Vagina (tissue), 2 donors: ENCODE measurements at regions not wholly inside any gene's neighbourhood (a gene's known extent, or its start where the extent isn't known, plus 50 kb on each side); places are given as distances from the start of the nearest gene placed in this dataset.

Experiments used
- POLR2A ChIP-seq, 2 donors: fragments of 450-650 bp; IDR thresholded peaks; one replicate each; pipeline ENCODE4 v1.6.1; 2017; ENCODE audit warnings: antibody characterized with exemption in 2 of 2, mild to moderate bottlenecking in 2 of 2, moderate library complexity in 2 of 2
- TF ChIP-seq, protein P1 (sequence below), 3 experiments: fragments of 450-650 bp in 2 of 3; fragments of 200-600 bp in 1 of 3; sonication (generic) in 1 of 3; IDR thresholded peaks; one replicate each; pipeline ENCODE4 v1.5.1; 2017 to 2019; ENCODE audit warnings: antibody characterized with exemption in 3 of 3, mild to moderate bottlenecking in 2 of 3, moderate library complexity in 2 of 3

GRCh38 chr15:45981625-45982024 lies 346.8 kb downstream of the SQOR start:
- TF ChIP-seq, protein P1, sequence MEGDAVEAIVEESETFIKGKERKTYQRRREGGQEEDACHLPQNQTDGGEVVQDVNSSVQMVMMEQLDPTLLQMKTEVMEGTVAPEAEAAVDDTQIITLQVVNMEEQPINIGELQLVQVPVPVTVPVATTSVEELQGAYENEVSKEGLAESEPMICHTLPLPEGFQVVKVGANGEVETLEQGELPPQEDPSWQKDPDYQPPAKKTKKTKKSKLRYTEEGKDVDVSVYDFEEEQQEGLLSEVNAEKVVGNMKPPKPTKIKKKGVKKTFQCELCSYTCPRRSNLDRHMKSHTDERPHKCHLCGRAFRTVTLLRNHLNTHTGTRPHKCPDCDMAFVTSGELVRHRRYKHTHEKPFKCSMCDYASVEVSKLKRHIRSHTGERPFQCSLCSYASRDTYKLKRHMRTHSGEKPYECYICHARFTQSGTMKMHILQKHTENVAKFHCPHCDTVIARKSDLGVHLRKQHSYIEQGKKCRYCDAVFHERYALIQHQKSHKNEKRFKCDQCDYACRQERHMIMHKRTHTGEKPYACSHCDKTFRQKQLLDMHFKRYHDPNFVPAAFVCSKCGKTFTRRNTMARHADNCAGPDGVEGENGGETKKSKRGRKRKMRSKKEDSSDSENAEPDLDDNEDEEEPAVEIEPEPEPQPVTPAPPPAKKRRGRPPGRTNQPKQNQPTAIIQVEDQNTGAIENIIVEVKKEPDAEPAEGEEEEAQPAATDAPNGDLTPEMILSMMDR (IDR thresholded peaks at IDR 0.05): no peak
- TF ChIP-seq POLR2A (IDR thresholded peaks at IDR 0.05): no peak
